C4-2B (cell line): ENCODE measurements at regions not wholly inside any gene's neighbourhood (a gene's known extent, or its start where the extent isn't known, plus 50 kb on each side); places are given as distances from the start of the nearest gene placed in this dataset.

Source experiments
- ZFX ChIP-seq: fragments of 450-650 bp; IDR thresholded peaks from 2 replicates; pipeline ENCODE4 v1.6.1; 2017
- TF ChIP-seq, protein P1 (sequence below): fragments of 450-650 bp; conservative IDR thresholded peaks from 2 replicates; pipeline ENCODE4 v1.5.1; 2017; ENCODE audit warnings: mild to moderate bottlenecking

DNA sequence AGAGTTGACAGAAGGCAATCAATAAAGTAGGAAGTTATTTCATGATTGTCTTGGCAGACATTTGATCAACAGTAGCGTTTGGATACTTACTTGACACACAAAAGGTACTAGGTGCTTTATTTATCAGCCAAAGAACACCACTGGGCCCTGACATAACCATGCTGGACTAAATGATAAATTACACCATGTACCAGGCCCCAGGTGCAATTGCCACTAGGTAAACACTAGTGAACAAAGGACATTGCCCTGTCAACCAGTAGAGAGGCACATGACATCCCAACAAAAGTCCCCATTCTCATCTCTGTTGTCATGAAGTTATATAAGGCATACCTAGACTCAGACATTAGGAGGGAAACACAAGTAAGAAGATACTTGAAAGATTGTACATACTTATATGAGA lies 747.2 kb downstream of the SATB2 start:
- TF ChIP-seq, protein P1, sequence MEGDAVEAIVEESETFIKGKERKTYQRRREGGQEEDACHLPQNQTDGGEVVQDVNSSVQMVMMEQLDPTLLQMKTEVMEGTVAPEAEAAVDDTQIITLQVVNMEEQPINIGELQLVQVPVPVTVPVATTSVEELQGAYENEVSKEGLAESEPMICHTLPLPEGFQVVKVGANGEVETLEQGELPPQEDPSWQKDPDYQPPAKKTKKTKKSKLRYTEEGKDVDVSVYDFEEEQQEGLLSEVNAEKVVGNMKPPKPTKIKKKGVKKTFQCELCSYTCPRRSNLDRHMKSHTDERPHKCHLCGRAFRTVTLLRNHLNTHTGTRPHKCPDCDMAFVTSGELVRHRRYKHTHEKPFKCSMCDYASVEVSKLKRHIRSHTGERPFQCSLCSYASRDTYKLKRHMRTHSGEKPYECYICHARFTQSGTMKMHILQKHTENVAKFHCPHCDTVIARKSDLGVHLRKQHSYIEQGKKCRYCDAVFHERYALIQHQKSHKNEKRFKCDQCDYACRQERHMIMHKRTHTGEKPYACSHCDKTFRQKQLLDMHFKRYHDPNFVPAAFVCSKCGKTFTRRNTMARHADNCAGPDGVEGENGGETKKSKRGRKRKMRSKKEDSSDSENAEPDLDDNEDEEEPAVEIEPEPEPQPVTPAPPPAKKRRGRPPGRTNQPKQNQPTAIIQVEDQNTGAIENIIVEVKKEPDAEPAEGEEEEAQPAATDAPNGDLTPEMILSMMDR: no peak
- TF ChIP-seq ZFX: no peak
